Loucy (cell line): ENCODE measurements at regions not wholly inside any gene's neighbourhood (a gene's known extent, or its start where the extent isn't known, plus 50 kb on each side); places are given as distances from the start of the nearest gene placed in this dataset.

Experiments used
- H2AFZ ChIP-seq: fragments of 200-600 bp; sonication (generic); 2 replicates; pipeline ENCODE4 v1.6.0; 2016; ENCODE audit warnings: antibody characterized with exemption, mild to moderate bottlenecking, low read length, moderate library complexity
- H3F3A ChIP-seq: fragments of 200-600 bp; 2 replicates; pipeline ENCODE4 v1.6.0; 2016; ENCODE audit warnings: antibody characterized with exemption, low read depth, mild to moderate bottlenecking
- H3K27me3 ChIP-seq: fragments of 200-600 bp; sonication (generic); 2 replicates; pipeline ENCODE4 v1.6.1; 2014; ENCODE audit warnings: low read length, mild to moderate bottlenecking; ENCODE audit not compliant: insufficient read depth, poor library complexity, severe bottlenecking
- H3K36me3 ChIP-seq: fragments of 200-600 bp; sonication (generic); 2 replicates; pipeline ENCODE4 v1.6.1; 2016; ENCODE audit warnings: low read length; ENCODE audit not compliant: insufficient read depth
- H3K4me1 ChIP-seq: fragments of 200-600 bp; sonication (generic); 2 replicates; pipeline ENCODE4 v1.5.1; 2014; ENCODE audit warnings: low read length, mild to moderate bottlenecking; ENCODE audit not compliant: insufficient read depth, poor library complexity, severe bottlenecking
- H3K4me2 ChIP-seq: fragments of 200-600 bp; sonication (generic); 2 replicates; pipeline ENCODE4 v1.6.0; 2014; ENCODE audit warnings: antibody characterized with exemption, low read length, low read depth, mild to moderate bottlenecking; ENCODE audit not compliant: poor library complexity, severe bottlenecking
- H3K4me3 ChIP-seq: fragments of 200-600 bp; sonication (generic); 2 replicates; pipeline ENCODE4 v1.5.1; 2014; ENCODE audit warnings: low read length, mild to moderate bottlenecking, mixed read lengths; ENCODE audit not compliant: poor library complexity, severe bottlenecking
- H3K79me2 ChIP-seq: fragments of 200-600 bp; sonication (generic); 2 replicates; pipeline ENCODE4 v1.6.1; 2014; ENCODE audit warnings: low read length; ENCODE audit not compliant: insufficient read depth
- H3K9ac ChIP-seq: fragments of 200-600 bp; sonication (generic); 2 replicates; pipeline ENCODE4 v1.6.0; 2014; ENCODE audit warnings: mild to moderate bottlenecking, low read depth, low read length, moderate library complexity; ENCODE audit not compliant: poor library complexity, severe bottlenecking
- H3K9me2 ChIP-seq: fragments of 200-600 bp; sonication (generic); replicated peaks from 2 replicates; pipeline ENCODE4 v1.6.1; 2016; ENCODE audit warnings: low read depth, low read length, mixed read lengths
- H3K9me3 ChIP-seq: fragments of 200-600 bp; sonication (generic); 2 replicates; pipeline ENCODE4 v1.6.1; 2014; ENCODE audit warnings: mild to moderate bottlenecking, antibody characterized with exemption, low read length, low read depth; ENCODE audit not compliant: insufficient read depth
- H4K20me1 ChIP-seq: fragments of 200-600 bp; sonication (generic); 2 replicates; pipeline ENCODE4 v1.6.0; 2014; ENCODE audit warnings: antibody characterized with exemption, low read length, mild to moderate bottlenecking; ENCODE audit not compliant: insufficient read depth, poor library complexity, severe bottlenecking
- EZH2phosphoT487 ChIP-seq: fragments of 200-600 bp; IDR thresholded peaks from 2 replicates; pipeline ENCODE4 v1.6.1; 2018; ENCODE audit warnings: antibody characterized with exemption, mild to moderate bottlenecking, moderate library complexity, borderline replicate concordance
- TF ChIP-seq, protein P1 (sequence below): fragments of 200-600 bp; sonication (generic); conservative IDR thresholded peaks from 2 replicates; pipeline ENCODE4 v1.5.1; 2014; ENCODE audit warnings: mild to moderate bottlenecking, antibody characterized with exemption, low read length

- no peak for TF ChIP-seq EZH2phosphoT487
- TF ChIP-seq, protein P1, sequence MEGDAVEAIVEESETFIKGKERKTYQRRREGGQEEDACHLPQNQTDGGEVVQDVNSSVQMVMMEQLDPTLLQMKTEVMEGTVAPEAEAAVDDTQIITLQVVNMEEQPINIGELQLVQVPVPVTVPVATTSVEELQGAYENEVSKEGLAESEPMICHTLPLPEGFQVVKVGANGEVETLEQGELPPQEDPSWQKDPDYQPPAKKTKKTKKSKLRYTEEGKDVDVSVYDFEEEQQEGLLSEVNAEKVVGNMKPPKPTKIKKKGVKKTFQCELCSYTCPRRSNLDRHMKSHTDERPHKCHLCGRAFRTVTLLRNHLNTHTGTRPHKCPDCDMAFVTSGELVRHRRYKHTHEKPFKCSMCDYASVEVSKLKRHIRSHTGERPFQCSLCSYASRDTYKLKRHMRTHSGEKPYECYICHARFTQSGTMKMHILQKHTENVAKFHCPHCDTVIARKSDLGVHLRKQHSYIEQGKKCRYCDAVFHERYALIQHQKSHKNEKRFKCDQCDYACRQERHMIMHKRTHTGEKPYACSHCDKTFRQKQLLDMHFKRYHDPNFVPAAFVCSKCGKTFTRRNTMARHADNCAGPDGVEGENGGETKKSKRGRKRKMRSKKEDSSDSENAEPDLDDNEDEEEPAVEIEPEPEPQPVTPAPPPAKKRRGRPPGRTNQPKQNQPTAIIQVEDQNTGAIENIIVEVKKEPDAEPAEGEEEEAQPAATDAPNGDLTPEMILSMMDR: no peak
- Histone ChIP-seq H3K4me2 (no peak overlapping the region), H3K36me3 (no peaks in the 10 kb centered on the region), H3K9me3 (no peaks in the 10 kb centered on the region), H3F3A (0 out of 2 replicates have a peak, but pooled peaks cover 4% of the 10 kb centered on the region), H3K79me2 (no peaks in the 10 kb centered on the region), H4K20me1 (no peaks in the 10 kb centered on the region), H2AFZ (no peak overlapping the region), H3K4me3 (no peak overlapping the region), H3K4me1 (peaks cover 33% of the 10 kb centered on the region), H3K9me2 (no peaks in the 10 kb centered on the region), H3K9ac (no peak overlapping the region), H3K27me3 (no peaks in the 10 kb centered on the region)
Measured at GRCh38 chr5:14980698-14981097, 109.1 kb upstream of the ANKH start.

- no peaks in the 10 kb centered on the region for H3K79me2 ChIP-seq
- no peaks in the 10 kb centered on the region for H3K27me3 ChIP-seq
- H3K9ac ChIP-seq: no peak overlapping the region
- no peaks in the 10 kb centered on the region for H3K36me3 ChIP-seq
- H3K4me3 ChIP-seq: no peak overlapping the region
- H3K4me2 ChIP-seq: no peak overlapping the region
- H3K9me2 ChIP-seq: no peaks in the 10 kb centered on the region
- H3K4me1 ChIP-seq: peaks cover 4% of the 10 kb centered on the region
- no peaks in the 10 kb centered on the region for H3K9me3 ChIP-seq
- no peaks in the 10 kb centered on the region for H3F3A ChIP-seq
- no peak overlapping the region for H2AFZ ChIP-seq
- TF ChIP-seq EZH2phosphoT487: no peak
- TF ChIP-seq, protein P1: no peak
- H4K20me1 ChIP-seq: no peaks in the 10 kb centered on the region
Measured at GRCh38 chr5:14977058-14977685, 105.6 kb upstream of the ANKH start.

DNA sequence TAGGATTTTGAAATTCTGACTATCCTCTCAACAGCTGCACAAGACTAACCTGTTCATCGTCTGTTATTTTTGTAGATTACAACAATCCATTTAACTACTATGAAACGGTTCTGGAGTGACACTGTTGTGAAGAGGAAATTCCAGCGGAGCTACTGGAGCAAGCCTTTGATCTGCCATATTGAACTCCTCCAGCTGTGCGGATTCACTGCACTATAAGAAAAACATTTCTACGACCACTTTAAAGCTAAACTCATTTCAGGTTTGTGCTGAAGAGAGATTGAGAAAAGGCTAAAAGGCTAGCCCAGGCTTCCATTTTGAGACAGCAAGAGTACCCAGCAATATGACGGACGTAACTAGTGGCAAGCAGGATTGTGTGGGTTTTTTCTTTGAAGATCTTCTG lies 104.9 kb upstream of the ANKH start:
- Histone ChIP-seq H3K36me3 (no peaks in the 10 kb centered on the region), H3K4me2 (no peak overlapping the region), H3K4me3 (no peak overlapping the region), H3K4me1 (peaks cover 4% of the 10 kb centered on the region), H3F3A (no peaks in the 10 kb centered on the region), H3K9me3 (no peaks in the 10 kb centered on the region), H3K27me3 (no peaks in the 10 kb centered on the region), H3K9me2 (no peaks in the 10 kb centered on the region), H4K20me1 (no peaks in the 10 kb centered on the region), H2AFZ (no peak overlapping the region), H3K9ac (no peak overlapping the region), H3K79me2 (no peaks in the 10 kb centered on the region)
- no peak for TF ChIP-seq EZH2phosphoT487
- TF ChIP-seq, protein P1: no peak
